GM19463 (cell line): ENCODE measurements at regions not wholly inside any gene's neighbourhood (a gene's known extent, or its start where the extent isn't known, plus 50 kb on each side); places are given as distances from the start of the nearest gene placed in this dataset.
"Not testable (repeated sequence)": the region's sequence is repeated elsewhere in the genome, so short reads cannot be mapped to it uniquely, and the experiment has no call there.

ENCODE experiments used
- ATAC-seq: cut with Tn5 transposase; IDR thresholded peaks from one replicate; pipeline ENCODE4 v1.9.1; 2021; ENCODE audit warnings: mild to moderate bottlenecking, moderate library complexity; ENCODE audit not compliant: unreplicated experiment

- ATAC-seq = no peak
Observed at GRCh38 chr7:80082213-80082612, 52.4 kb upstream of the GNAI1 start.

DNA sequence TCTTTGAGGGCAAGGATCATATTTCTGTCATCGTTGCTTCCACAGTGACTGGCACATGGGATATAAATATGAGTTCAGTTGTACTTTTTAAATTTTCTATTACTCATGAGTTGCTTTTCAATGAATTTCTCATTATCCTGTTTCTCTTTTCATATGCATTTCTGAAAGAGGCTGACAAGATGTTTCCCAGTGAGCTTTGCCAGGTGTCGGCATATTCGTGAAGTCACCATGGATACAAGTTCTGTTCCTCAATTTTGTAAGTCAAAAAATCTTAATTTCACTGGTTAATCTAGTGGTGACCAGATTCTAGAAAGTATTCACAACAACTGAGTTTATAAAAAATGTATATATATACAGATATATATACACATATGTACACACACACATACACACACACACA, 55.7 kb upstream of the GNAI1 start:
- ATAC-seq = no peak

DNA sequence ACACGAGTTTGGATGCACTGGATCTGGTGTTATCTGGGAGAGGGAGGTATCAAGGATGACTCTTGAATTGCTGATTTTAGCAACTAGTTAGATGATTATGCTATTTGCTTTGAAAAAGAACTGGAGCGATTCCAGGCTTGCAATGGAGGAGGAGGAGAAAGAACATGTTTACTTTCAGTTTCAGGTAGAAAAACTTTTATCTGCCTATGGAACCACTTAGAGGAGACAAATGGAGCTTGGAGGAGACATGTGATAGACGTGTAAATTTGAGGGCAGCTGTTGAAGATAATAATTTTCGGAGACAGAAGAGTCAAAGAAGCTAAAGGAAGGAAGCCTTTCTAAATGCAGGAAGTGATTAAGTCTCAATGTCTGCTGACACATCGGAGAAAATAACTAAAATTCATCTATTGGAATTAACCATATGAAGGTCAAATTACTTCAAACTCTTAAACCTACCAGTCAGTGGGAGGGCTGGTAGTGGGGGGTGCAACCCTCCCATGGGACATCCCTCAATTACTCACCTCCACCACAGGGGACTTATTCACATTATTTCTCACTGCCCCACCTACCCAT, 56.4 kb upstream of the GNAI1 start:
- no peak for ATAC-seq

- ATAC-seq = no peak
Observed at GRCh38 chr7:80070391-80070790, 64.2 kb upstream of the GNAI1 start.

- no peak for ATAC-seq
Observed at GRCh38 chr7:80066639-80067038, 68.0 kb upstream of the GNAI1 start.

DNA sequence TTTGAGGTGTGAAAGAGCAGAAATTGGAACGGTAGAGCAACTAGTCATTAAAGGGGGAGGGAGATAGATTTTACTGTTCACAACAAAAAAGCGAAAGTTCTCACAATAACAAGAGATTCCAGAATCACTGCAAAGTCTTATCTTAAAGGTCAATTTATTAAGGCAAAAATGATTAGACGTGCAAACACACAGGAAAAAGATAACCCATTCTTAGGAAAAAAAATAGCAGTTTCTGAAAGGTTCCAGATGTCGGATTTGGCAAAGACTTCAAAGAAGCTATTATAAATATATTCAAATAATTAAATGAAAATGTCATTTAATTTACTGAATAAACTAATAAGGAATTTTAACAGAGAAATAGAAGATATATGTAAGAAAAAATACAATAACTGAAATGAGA, 70.8 kb upstream of the GNAI1 start:
- no peak for ATAC-seq

GRCh38 chr7:80060218-80060806, 74.3 kb upstream of the GNAI1 start:
- ATAC-seq = no peak

- no peak for ATAC-seq
Observed at GRCh38 chr7:80057488-80057887, 77.1 kb upstream of the GNAI1 start.

DNA sequence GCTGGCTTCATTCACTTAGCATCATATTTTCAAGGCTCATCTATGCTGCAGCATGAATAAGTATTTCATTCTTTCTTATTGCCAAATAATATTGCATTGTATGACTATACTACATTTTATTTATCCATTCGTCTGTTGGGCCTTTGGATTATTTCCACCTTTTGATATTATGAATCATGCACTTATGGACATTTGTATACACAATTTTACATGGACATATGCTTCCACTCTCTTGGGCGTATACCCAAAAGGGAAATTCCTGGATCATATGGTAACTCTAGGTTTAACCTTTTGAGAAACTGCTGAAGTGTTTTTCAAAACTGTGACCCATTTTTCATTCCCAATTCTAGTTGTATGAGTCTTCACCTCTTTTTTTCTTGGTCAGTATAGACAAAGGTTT, 80.3 kb upstream of the GNAI1 start:
- ATAC-seq = no peak

GRCh38 chr7:80053124-80053523, 81.5 kb upstream of the GNAI1 start:
- ATAC-seq = no peak

- no peak for ATAC-seq
Observed at GRCh38 chr7:80047856-80048459, 86.7 kb upstream of the GNAI1 start.

GRCh38 chr7:80047032-80047431, 87.6 kb upstream of the GNAI1 start:
- ATAC-seq = no peak

- ATAC-seq = no peak
Observed at GRCh38 chr7:80044796-80045195, 89.8 kb upstream of the GNAI1 start.

DNA sequence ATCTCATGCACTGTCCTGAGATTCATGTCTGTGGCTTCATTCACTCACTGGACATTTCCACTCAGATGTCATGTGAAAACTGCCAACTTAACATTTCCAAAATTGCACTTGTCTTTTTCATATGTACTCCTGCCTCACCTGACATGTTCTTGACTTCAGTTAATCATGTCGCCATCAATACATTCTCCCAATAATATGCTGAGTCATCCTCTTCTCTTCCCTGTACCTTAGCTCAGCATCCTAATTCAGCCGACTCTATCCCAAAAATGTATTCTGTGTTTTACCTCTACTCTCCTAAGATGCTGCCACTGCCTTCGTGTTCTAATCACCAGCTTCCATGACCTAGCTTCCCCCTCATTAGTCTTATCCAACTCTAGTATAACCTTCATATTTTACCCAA, 93.9 kb upstream of the GNAI1 start:
- ATAC-seq = no peak

GRCh38 chr7:80040335-80040734, 94.3 kb upstream of the GNAI1 start:
- ATAC-seq = no peak

DNA sequence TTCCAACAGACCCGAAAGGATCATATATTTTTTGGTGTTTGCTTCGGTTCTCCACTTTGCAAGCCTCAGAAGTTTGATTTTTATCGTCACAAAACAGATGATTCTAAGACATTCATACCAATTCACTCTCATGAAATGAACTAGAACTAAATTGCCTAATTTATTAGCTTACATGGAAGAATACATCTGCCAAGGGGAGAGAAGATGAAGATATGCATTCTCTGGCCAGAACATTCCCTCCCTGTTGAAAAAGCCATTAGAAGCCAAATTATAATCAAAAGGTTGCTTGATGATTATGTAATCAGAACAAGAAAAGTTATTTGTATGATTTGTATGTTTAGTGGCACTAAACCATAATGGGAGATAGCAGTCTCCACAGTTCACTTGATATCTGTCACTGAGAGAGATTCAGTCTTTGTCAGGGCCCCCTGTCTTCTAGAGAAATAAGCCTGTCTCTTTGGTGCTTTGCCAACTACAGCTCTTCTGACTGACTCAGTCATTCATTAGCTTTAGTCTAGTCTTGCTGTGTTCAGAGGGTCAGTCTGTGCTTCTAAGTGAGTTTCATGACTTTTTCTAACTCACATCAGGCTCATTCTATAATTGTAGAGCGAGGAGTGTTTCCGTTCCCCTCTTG, 95.3 kb upstream of the GNAI1 start:
- no peak for ATAC-seq

- no peak for ATAC-seq
Observed at GRCh38 chr7:80037689-80038088, 96.9 kb upstream of the GNAI1 start.

- no peak for ATAC-seq
Observed at GRCh38 chr7:80036107-80036506, 98.5 kb upstream of the GNAI1 start.

GRCh38 chr7:80028717-80029116, 105.9 kb upstream of the GNAI1 start:
- no peak for ATAC-seq

GRCh38 chr7:80027611-80028173, 106.9 kb upstream of the GNAI1 start:
- no peak for ATAC-seq

DNA sequence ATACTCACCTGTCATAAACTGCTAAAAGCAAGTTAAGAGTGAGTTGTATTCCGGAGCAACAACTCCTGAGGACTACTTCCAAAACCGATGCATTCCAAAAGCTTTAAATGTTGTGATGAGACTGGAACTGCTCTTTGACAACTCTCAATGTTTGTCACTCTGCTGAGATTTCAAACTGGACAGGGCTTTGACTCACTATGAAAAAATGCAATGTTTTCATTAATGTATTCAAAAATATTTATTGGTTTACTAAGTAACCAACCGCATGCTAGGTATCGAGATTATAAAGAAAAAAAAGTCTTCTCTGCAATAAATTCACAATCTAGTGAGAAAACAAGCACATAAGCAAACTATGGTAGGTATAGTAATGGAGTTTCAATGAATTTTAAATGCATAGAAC, 107.9 kb upstream of the GNAI1 start:
- ATAC-seq = no peak

DNA sequence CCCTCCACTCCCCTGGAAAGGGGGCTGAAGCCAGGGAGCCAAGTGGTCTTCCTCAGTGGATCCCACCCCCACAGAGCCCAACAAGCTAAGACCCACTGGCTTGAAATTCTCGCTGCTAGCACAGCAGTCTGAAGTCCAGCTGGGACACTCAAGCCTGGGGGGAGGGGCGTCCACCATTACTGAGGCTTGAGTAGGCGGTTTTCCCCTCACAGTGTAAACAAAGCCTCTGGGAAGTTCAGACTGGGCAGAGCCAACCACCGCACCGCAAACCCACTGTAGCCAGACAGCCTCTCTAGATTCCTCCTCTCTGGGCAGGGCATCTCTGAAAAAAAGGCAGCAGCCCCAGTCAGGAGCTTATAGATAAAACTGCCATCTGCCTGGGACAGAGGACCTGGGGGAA, 114.4 kb upstream of the GNAI1 start:
- ATAC-seq = not testable (repeated sequence)
